CD8-positive, alpha-beta memory T cell (primary cell): ENCODE measurements at regions not wholly inside any gene's neighbourhood (a gene's known extent, or its start where the extent isn't known, plus 50 kb on each side); places are given as distances from the start of the nearest gene placed in this dataset.

ENCODE experiments used
- CTCF ChIA-PET: fragments of 350-600 bp; sonication (Branson Sonifier 250); formaldehyde crosslinking; loops from one replicate; lab custom pipeline; 2021; ENCODE audit warnings: antibody characterized with exemption; lab: Charles Lee
- POLR2A ChIA-PET: fragments of 350-600 bp; sonication (Branson Sonifier 250); formaldehyde crosslinking; loops from one replicate; lab custom pipeline; 2021; ENCODE audit warnings: antibody characterized with exemption; lab: Charles Lee
- DNase-seq, 5 donors: peaks; one replicate each; pipeline versions ENCODE4 v3.0.0 to v3.0.0-alpha.2; 2020 to 2022; ENCODE audit warnings: mixed read lengths in 1 of 5
- H3K27ac ChIP-seq: one replicate; pipeline ENCODE4 v1.7.0; 2013; ENCODE audit warnings: low read depth, mild to moderate bottlenecking, low read length, moderate library complexity
- H3K27me3 ChIP-seq: 2 replicates; pipeline ENCODE4 v1.7.0; 2013; ENCODE audit warnings: low read length, mild to moderate bottlenecking; ENCODE audit not compliant: insufficient read depth, poor library complexity, severe bottlenecking
- H3K36me3 ChIP-seq: 2 replicates; pipeline ENCODE4 v1.7.0; 2013; ENCODE audit warnings: mild to moderate bottlenecking, low read length, moderate library complexity; ENCODE audit not compliant: insufficient read depth
- H3K4me1 ChIP-seq: 2 replicates; pipeline ENCODE4 v1.7.0; 2013; ENCODE audit warnings: mild to moderate bottlenecking, low read length, moderate library complexity; ENCODE audit not compliant: insufficient read depth
- H3K4me3 ChIP-seq: 2 replicates; pipeline ENCODE4 v1.7.0; 2013; ENCODE audit warnings: mild to moderate bottlenecking, low read length
- H3K9me3 ChIP-seq: 2 replicates; pipeline ENCODE4 v1.7.0; 2013; ENCODE audit warnings: mild to moderate bottlenecking, low read length
- H3K27ac Mint-ChIP-seq, 8 donors: one replicate each; pipeline ENCODE4 v1.8.0; 2020 to 2021; ENCODE audit warnings: mixed read lengths in 8 of 8, mild to moderate bottlenecking in 6 of 8, inconsistent platforms in 3 of 8, moderate library complexity in 3 of 8
- H3K27me3 Mint-ChIP-seq, 2 donors: one replicate each; pipeline ENCODE4 v1.8.0; 2020 to 2021; ENCODE audit warnings: mixed read lengths in 2 of 2, mild to moderate bottlenecking in 1 of 2, moderate library complexity in 1 of 2
- H3K36me3 Mint-ChIP-seq, 3 donors: one replicate each; pipeline ENCODE4 v1.8.0; 2020 to 2021; ENCODE audit warnings: mixed read lengths in 3 of 3, inconsistent platforms in 1 of 3, mild to moderate bottlenecking in 1 of 3
- H3K4me1 Mint-ChIP-seq, 3 donors: one replicate each; pipeline ENCODE4 v1.8.0; 2020 to 2021; ENCODE audit warnings: mixed read lengths in 3 of 3, inconsistent platforms in 1 of 3, mild to moderate bottlenecking in 1 of 3
- H3K4me3 Mint-ChIP-seq, 7 donors: one replicate each; pipeline ENCODE4 v1.8.0; 2020 to 2021; ENCODE audit warnings: mixed read lengths in 7 of 7, mild to moderate bottlenecking in 6 of 7, moderate library complexity in 4 of 7, inconsistent platforms in 2 of 7
- H3K9me3 Mint-ChIP-seq, 5 donors: one replicate each; pipeline ENCODE4 v1.8.0; 2020 to 2022; ENCODE audit warnings: mixed read lengths in 5 of 5, mild to moderate bottlenecking in 3 of 5, moderate library complexity in 2 of 5, inconsistent platforms in 1 of 5

DNA sequence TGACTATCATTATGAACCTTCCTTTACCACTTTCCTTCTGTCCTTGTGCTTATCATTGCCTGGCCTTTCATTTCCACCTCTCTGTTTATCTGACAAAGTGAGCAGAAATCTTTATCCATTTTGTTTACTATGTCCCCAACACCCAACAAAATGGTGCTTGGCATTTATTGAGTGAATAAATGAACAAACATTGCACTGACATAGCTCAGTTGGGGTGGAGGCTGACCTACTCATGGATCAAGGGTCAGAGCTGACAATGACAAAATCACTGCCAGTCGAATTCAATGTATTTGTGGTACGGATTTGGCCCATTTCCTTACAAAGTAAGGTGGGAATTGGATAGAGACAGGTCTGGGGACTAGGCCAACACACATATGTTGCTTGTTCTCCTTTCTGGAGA, 257.4 kb upstream of the PLXNA2 start:
- H3K27me3 ChIP-seq: no peaks in the 10 kb centered on the region
- H3K27ac ChIP-seq: no peak overlapping the region
- H3K27me3 Mint-ChIP-seq: peaks cover 8 to 21% of the 10 kb centered on the region in 2 donors
- H3K4me3 Mint-ChIP-seq: no peak overlapping the region
- ChIA-PET POLR2A (no interaction called here), CTCF (no interaction called here)
- H3K36me3 Mint-ChIP-seq: no peaks in the 10 kb centered on the region
- H3K36me3 ChIP-seq: no peaks in the 10 kb centered on the region
- no peaks in the 10 kb centered on the region for H3K9me3 ChIP-seq
- no peak for DNase-seq
- H3K4me3 ChIP-seq: no peak overlapping the region
- H3K9me3 Mint-ChIP-seq: peaks cover 0 to 2% (median 0%) of the 10 kb centered on the region in 5 donors
- no peak overlapping the region for H3K27ac Mint-ChIP-seq
- H3K4me1 Mint-ChIP-seq: no peaks in the 10 kb centered on the region
- H3K4me1 ChIP-seq: no peaks in the 10 kb centered on the region

DNA sequence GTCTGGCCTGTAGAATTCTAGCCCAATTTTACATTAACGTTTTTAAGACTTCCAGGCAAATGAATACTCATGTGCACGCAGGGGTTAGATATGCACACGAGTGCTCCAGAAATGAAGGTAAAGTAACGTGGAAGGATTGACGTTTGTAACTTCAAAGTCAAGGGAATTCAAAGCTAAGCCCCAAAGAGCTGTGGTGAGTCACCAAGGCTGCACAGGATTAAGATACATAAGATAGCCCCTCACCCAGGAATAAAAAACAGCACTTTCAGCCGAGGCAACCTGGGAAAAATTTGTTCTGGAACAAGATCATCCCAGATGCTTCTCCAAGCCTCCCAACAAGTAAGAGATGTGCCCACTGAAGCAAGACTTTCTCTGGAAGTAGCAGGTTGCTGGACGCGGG, 259.6 kb upstream of the PLXNA2 start:
- H3K4me1 Mint-ChIP-seq: no peaks in the 10 kb centered on the region
- H3K9me3 Mint-ChIP-seq: no peaks in the 10 kb centered on the region
- no peak for DNase-seq
- H3K36me3 Mint-ChIP-seq: no peaks in the 10 kb centered on the region
- H3K27me3 Mint-ChIP-seq: peaks cover 5 to 11% of the 10 kb centered on the region in 2 donors
- Histone ChIP-seq H3K27me3 (no peaks in the 10 kb centered on the region), H3K4me1 (no peaks in the 10 kb centered on the region), H3K4me3 (no peak overlapping the region), H3K9me3 (no peaks in the 10 kb centered on the region), H3K27ac (no peak overlapping the region), H3K36me3 (no peaks in the 10 kb centered on the region)
- no peak overlapping the region for H3K27ac Mint-ChIP-seq
- H3K4me3 Mint-ChIP-seq: no peak overlapping the region
- ChIA-PET POLR2A (no interaction called here), CTCF (no interaction called here)

DNA sequence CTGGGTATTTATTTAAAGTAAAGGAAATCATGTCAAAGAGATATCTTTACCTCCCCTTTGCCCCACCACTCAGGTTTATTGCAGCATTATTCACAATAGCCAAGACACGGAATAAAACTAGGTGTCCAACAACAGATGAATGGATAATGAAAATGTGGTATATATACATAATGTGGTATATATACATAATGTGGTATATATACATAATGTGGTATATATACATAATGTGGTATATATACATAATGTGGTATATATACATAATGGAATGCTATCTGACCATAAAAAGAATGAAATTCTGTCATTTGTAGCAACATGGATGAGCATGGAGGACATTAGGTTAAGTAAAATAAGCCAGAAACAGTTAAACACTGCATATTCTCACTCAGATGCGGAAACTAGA, 262.6 kb upstream of the PLXNA2 start:
- Mint-ChIP-seq H3K4me3 (no peak overlapping the region), H3K27ac (no peak overlapping the region), H3K9me3 (no peaks in the 10 kb centered on the region), H3K27me3 (peaks cover 3 to 5% of the 10 kb centered on the region in 2 donors), H3K36me3 (no peaks in the 10 kb centered on the region), H3K4me1 (no peaks in the 10 kb centered on the region)
- ChIA-PET CTCF (no interaction called here), POLR2A (no interaction called here)
- Histone ChIP-seq H3K27me3 (no peaks in the 10 kb centered on the region), H3K36me3 (no peaks in the 10 kb centered on the region), H3K4me1 (no peaks in the 10 kb centered on the region), H3K4me3 (no peak overlapping the region), H3K9me3 (no peaks in the 10 kb centered on the region), H3K27ac (no peak overlapping the region)
- no peak for DNase-seq

DNA sequence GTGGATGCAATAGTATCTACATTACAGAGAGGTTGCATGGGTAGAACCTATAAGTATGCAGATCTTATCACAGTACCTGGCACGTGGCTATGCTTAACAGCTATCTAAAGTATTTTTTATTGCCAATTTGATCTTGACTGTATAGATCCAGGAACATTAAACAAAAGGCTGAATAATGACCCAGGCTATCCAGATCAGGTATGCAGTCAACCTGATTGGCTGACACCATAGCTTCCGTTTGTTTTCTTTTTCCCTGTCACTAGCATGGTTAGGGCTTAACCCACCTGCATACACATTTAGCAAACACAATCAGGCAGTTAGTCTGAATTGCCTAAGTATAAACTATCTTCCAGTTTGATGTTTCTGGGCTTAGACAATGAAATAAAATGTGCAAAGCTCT, 264.9 kb upstream of the PLXNA2 start:
- H3K36me3 ChIP-seq: no peaks in the 10 kb centered on the region
- Mint-ChIP-seq H3K36me3 (no peaks in the 10 kb centered on the region), H3K27me3 (peaks cover 3% of the 10 kb centered on the region in 2 donors), H3K27ac (no peak overlapping the region), H3K4me1 (no peaks in the 10 kb centered on the region), H3K9me3 (no peaks in the 10 kb centered on the region), H3K4me3 (no peak overlapping the region)
- no peak for DNase-seq
- H3K4me3 ChIP-seq: no peak overlapping the region
- CTCF ChIA-PET: no interaction called here
- POLR2A ChIA-PET: no interaction called here
- no peaks in the 10 kb centered on the region for H3K27me3 ChIP-seq
- H3K27ac ChIP-seq: no peak overlapping the region
- no peaks in the 10 kb centered on the region for H3K9me3 ChIP-seq
- no peaks in the 10 kb centered on the region for H3K4me1 ChIP-seq

DNA sequence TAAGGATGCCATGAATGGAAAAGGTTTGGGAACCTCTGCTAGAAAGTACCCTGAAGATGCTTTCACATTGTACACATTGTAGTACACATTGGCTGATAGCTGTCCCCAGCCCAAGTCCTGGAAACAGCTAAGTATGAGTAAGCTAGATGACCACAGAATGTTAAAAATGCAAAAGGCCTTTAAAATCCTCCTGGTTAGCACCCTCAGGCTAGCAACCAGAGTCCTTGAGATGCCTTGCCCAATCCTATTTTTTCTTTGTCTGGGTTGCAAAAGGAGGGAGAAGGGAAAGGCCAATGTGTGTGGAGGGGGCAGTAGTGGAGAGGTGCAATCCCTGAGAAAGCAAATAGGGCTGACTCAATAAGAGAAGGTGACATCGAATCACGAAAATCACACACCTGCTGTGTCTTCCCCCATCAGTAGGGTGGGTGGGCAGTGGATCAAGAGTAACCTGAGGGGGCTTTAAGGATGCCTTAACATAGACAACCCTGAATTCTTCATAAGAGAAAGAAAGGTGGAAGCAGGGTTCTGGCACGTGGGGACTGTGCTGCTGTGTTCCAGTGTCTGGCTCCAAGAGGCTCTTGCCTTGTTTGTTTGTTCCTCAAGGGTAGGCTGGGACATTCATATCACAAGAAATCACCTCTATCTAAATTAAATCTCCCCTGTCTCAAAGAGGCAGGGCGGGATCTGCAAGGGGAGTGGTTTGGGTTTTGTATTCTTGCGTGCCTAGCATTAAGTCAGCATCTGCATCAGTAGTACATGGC, 266.2 kb upstream of the PLXNA2 start:
- H3K9me3 ChIP-seq: no peaks in the 10 kb centered on the region
- no peak overlapping the region for H3K4me3 ChIP-seq
- ChIA-PET CTCF (no interaction called here), POLR2A (no interaction called here)
- Mint-ChIP-seq H3K27me3 (peaks cover under 1 to 3% of the 10 kb centered on the region in 2 donors), H3K36me3 (no peaks in the 10 kb centered on the region), H3K4me1 (no peaks in the 10 kb centered on the region), H3K9me3 (no peaks in the 10 kb centered on the region), H3K4me3 (no peak overlapping the region), H3K27ac (no peak overlapping the region)
- no peaks in the 10 kb centered on the region for H3K36me3 ChIP-seq
- no peak overlapping the region for H3K27ac ChIP-seq
- no peak for DNase-seq
- H3K4me1 ChIP-seq: no peaks in the 10 kb centered on the region
- H3K27me3 ChIP-seq: no peaks in the 10 kb centered on the region

DNA sequence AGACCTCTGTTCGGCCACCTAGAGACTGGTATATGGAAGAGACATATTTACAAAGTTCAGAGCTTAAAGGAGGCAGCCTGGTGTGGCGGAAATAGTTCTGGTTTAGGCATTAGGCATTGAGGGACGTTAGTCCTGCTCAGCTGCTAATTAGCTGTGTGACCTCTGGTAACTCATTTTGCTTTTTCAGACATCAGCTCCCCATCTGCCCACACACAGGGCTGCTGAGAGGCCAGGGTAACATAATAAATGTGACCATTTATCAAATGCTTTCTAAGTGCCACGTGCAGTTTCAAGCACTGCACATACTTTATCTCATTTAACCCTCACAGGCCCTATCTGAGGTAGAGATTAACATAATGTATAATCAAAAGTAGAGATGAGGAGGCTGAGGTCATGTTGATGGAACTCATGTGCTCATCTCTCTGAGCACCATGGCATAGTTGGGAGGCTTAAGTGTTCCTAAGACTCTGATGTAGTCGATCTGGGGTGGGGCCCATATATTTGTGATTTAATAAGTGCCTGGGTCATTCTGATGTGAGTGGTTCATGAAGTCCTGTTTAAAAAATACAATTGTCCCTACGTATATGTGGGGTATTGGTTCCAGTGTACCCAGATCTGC, 267.2 kb upstream of the PLXNA2 start:
- Histone ChIP-seq H3K36me3 (no peaks in the 10 kb centered on the region), H3K27me3 (no peaks in the 10 kb centered on the region), H3K4me3 (no peak overlapping the region), H3K4me1 (no peaks in the 10 kb centered on the region), H3K27ac (no peak overlapping the region), H3K9me3 (no peaks in the 10 kb centered on the region)
- DNase-seq: no peak
- ChIA-PET POLR2A (no interaction called here), CTCF (no interaction called here)
- H3K4me1 Mint-ChIP-seq: no peaks in the 10 kb centered on the region
- peak overlapping the region in 1 of 7 donors; percentile 4 for H3K4me3 Mint-ChIP-seq
- H3K36me3 Mint-ChIP-seq: no peaks in the 10 kb centered on the region
- H3K27ac Mint-ChIP-seq: no peak overlapping the region
- H3K9me3 Mint-ChIP-seq: no peaks in the 10 kb centered on the region
- H3K27me3 Mint-ChIP-seq: peaks cover 0 to 3% of the 10 kb centered on the region in 2 donors

DNA sequence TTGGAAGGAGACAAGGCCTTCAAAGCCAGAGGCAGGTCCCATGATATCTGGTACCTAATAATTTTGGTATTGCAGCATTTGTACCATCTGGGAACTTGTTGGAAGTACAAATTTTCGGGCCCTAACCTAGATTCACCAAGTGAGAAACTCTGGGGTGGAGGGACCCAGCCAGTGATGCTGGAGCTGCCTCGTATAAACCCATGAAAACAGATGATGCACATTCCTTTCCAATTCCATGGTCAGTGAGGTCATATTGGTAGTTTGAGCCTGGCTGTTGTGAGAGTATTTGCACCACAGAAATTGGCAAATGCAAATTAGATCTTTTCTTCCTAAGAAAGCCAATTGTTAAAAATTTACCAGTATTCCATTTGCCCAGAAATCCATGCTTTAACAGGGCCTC, 269.6 kb upstream of the PLXNA2 start:
- no peak for DNase-seq
- no peaks in the 10 kb centered on the region for H3K27me3 Mint-ChIP-seq
- no peak overlapping the region for H3K27ac Mint-ChIP-seq
- ChIA-PET POLR2A (no interaction called here), CTCF (no interaction called here)
- no peaks in the 10 kb centered on the region for H3K4me1 ChIP-seq
- no peaks in the 10 kb centered on the region for H3K36me3 ChIP-seq
- H3K4me3 ChIP-seq: no peak overlapping the region
- H3K9me3 Mint-ChIP-seq: peaks cover 0 to 5% (median 3%) of the 10 kb centered on the region in 5 donors
- no peak overlapping the region for H3K27ac ChIP-seq
- no peaks in the 10 kb centered on the region for H3K27me3 ChIP-seq
- H3K36me3 Mint-ChIP-seq: no peaks in the 10 kb centered on the region
- no peak overlapping the region for H3K4me3 Mint-ChIP-seq
- no peaks in the 10 kb centered on the region for H3K4me1 Mint-ChIP-seq
- no peaks in the 10 kb centered on the region for H3K9me3 ChIP-seq

DNA sequence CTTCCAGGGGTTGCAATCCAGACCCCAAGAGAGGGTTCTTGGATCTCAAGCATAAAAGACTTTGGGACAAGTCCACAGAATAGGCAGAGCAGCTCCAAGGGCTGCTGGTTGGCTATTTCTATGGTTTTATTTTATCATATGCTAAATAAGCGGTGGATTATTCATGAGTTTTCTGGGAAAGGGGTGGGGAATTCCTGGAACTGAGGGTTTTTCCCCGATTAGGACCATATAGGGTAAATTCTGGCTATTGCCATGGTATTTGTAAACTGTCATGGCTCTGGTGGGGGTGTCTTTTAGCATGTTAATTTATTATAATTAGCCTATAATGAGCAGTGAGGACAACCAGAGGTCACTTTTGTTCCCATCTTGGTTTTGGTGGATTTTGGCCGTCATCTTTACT, 270.9 kb upstream of the PLXNA2 start:
- Histone ChIP-seq H3K4me1 (no peaks in the 10 kb centered on the region), H3K36me3 (no peaks in the 10 kb centered on the region), H3K27ac (no peak overlapping the region), H3K9me3 (no peaks in the 10 kb centered on the region), H3K4me3 (no peak overlapping the region), H3K27me3 (no peaks in the 10 kb centered on the region)
- Mint-ChIP-seq H3K4me1 (no peaks in the 10 kb centered on the region), H3K27ac (no peak overlapping the region), H3K4me3 (no peak overlapping the region), H3K36me3 (no peaks in the 10 kb centered on the region), H3K27me3 (no peaks in the 10 kb centered on the region), H3K9me3 (peaks cover 0 to 5% (median 3%) of the 10 kb centered on the region in 5 donors)
- ChIA-PET POLR2A (no interaction called here), CTCF (no interaction called here)
- DNase-seq: no peak
